ENCODE measurements at regions not wholly inside any gene's neighbourhood (a gene's known extent, or its start where the extent isn't known, plus 50 kb on each side); places are given as distances from the start of the nearest gene placed in this dataset.

DNA sequence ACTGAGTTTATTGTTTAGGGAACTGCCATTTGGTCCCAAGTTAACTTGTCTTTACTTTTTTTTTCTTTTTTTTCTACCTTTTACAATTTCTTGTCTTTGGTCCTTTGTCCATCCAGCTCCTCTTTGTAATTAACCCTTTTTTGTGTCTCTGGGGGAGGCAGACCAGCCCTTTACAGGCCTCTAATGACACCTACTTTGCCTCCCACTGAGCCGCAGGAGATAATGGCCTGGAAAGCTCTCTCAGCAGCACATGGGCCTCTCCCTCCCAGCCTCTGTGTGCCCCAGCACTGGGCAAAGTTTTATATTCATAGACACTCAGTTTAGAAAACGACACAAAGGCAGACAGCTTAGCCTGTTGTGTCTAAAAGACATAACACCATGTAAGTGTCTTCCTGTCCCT, 480.4 kb downstream of the SOX6 start:
- no peak for DNase-seq (ENCODE audit: low read depth in 2 of 2)

DNA sequence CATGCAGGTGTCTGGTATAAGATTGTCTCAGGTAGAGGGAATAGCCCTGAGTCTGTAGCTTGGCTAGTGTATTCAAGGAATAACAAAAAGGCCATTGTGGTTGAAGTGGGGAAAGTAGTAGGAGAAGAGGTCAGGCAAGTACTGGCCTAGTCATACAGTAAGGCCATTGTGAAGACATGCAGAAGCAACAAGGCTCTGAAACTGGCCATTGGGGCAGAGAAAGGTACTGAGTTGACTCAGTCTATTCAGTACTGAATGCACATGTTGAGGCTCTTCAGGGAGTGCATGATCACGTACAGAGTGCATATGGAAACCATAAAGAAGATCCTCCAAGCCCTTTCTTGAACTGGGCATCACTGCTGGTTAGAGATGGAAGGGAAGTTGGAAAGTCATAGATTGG, 477.6 kb downstream of the SOX6 start:
- DNase-seq (ENCODE audit: low read depth in 2 of 2): no peak

DNA sequence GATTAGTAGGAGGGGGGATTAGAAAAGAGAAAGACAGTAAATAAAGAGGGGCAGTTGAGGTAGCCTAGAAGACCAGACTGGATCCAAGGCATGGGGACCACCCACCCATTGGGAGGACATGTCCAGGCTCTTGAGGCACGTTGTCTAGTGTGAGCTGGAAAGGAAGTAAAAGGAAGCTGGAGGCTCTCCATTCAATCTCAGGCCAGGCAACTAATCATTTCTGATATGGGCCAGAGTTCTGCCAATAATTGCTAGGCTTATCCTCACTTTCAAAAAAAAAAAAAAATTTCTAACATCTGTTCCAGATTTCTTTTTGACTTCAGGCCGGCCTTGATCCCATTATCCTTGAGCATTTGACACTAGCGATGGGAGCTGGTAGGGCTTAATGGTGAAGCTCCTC, 476.1 kb downstream of the SOX6 start:
- no peak for DNase-seq (ENCODE audit: low read depth in 2 of 2)

DNA sequence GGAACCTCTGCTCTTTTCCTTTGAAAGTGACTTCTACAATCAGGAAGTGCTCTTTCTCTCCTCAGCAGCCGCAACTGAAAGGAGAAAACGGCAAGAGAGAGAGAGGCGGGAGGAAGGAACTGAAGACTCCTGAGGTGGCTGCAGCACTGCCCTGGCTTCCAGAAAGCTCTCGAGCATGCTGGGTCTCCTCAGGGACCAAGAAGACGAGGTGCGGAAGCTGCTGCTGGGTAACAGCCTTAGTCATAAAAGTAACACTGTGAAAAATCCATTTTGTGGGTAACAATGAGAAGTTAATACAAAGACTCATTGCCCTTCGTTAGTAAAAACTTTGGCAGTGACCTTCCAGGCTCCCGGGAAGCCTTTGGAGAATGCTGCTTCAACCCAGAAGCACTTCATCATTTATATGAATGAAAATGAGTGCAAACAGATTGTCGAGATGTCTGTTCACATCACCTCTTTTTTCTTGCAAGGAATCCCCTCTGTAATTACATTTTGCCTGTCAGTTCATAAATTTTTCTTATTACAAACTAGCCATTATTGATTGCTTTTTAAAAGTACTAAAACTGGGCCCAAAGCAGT, 473.4 kb downstream of the SOX6 start:
- peak; percentile 17 for DNase-seq (ENCODE audit: low read depth in 2 of 2)

DNA sequence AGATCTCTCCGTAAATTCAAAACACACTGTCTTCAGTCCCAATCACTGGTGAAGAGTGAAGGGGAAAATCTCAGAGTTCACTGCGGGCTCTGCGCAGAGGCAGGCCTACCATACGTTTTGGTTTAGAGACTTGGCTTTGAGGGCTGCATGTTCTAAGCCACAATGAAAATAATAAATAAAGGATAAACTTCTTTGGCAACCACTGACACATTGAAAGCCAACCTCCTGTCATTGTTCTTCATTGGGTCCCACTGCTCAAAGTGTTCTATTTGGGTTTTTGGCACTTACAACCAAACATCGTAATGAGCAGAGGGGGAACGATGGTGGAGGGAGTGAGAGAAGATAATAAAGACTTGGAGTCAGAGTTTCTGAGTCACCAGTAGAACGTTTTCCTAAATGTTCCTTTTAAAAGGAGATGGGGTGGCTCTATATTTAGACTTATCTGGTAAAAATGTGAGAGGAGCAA, 472.9 kb downstream of the SOX6 start:
- peak; percentile 16 to 22 for DNase-seq (ENCODE audit: low read depth in 2 of 2)

DNA sequence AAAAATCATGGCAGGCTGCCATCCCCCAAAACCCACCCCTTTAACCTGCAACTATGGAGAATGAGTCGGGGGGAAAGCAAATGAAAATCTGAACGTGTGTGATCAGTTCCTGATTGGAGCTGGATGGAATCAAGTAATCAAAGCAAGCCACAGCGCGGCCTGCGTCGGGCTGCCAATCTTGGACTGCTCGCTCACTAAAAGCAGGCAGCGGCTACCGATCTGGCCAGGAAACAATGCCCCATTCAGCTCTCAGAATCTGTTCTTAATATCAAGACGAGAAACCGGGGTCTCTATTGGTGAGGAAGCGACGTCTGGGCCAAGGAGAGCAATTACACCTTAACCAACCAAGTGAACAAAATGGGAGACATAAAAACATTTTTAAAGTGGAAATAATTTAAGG, 472.2 kb downstream of the SOX6 start:
- no peak for DNase-seq (ENCODE audit: low read depth in 2 of 2)

DNA sequence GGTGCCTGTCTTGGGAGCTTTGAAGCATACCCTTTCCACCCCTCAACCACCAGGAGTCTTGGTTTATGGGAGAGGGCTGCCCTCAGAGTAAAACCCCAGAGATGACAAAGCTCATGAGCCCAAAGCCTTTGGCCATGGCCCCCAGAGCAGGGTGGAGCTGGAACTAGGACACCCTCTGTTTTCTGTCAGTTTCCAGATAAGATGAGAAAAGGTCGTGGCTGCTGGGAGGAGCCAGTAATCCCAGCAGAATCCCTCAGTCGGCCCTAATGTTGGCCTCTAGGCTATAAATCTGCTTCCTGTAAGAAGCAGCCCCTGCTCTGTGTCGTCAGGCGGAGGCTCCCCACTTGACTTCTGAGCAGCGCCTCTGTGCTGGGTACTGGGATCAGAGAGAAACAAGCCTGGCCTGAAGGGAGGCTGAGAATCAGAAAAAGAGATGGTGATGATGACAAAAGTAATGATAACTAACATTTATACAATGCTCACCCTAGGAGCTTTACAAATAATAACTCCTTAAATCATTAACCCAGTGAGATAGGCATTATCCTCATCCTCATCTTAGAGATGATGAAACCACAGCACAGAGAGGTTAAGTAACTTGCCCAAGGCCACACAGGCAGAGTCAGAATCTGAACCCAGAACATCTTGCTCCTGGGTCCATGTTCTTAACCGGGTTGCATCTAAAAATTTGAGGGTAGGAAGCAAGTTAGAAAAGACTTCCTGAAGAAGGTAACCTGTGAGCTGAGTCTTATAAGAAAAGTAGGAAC, 471.4 kb downstream of the SOX6 start:
- DNase-seq (ENCODE audit: low read depth in 2 of 2): no peak

DNA sequence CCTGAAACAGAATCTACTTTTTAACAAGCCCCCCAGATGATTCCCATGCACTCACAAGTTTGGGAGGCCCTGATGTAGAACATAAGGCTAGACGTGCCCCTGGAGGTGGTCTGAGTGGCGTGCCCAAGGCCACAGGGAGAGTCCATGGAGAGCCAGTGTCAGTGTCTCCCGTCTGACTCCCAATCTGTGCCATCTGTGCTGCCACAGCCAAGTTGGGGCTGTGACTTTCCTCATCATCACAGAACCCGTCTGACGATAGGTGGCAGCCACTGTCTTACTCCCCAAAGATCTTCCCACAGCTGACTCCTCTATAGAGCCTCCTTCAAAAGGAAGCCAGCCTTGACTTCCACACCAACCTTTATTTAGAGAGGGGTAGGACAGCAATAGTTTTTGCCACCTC, 470.5 kb downstream of the SOX6 start:
- DNase-seq (ENCODE audit: low read depth in 2 of 2): no peak

DNA sequence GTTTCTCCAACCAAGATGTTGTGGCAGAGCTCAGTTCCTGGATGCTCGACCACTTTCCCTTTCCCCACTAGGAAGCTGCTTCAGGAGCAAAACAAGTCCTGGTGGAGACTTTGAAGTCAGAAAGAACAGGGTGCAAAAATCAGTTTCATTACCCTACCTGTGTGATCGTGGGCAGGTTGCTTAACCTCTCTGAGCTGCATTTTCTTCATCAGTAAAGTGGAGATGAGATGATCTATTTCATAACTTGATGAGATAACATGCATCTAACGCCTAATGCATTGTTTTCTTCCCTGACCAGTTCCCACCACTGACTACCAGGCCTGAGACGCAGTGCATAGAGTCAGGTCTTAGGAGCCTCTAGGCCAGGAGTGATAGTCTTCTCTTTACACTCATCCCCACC, 470.0 kb downstream of the SOX6 start:
- DNase-seq (ENCODE audit: low read depth in 2 of 2): no peak

DNA sequence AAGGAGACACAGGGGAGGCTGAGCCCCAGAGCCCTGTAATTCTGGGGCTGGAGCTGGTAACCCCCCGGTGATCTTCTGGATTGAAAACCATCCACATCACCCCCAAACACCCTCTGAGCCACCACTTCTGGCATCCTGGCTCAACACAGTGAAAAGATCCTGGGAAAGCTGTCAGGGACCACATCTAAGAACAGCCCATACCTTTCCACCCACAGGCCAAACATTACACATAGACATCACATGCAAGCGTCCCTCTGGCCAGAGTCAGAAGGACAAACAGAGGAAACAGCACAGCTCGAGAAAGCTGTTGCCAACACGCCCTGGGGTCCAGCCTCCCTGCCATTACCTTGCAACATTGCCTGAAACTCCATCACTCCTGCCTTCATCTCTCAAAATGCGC, 469.5 kb downstream of the SOX6 start:
- no peak for DNase-seq (ENCODE audit: low read depth in 2 of 2)

DNA sequence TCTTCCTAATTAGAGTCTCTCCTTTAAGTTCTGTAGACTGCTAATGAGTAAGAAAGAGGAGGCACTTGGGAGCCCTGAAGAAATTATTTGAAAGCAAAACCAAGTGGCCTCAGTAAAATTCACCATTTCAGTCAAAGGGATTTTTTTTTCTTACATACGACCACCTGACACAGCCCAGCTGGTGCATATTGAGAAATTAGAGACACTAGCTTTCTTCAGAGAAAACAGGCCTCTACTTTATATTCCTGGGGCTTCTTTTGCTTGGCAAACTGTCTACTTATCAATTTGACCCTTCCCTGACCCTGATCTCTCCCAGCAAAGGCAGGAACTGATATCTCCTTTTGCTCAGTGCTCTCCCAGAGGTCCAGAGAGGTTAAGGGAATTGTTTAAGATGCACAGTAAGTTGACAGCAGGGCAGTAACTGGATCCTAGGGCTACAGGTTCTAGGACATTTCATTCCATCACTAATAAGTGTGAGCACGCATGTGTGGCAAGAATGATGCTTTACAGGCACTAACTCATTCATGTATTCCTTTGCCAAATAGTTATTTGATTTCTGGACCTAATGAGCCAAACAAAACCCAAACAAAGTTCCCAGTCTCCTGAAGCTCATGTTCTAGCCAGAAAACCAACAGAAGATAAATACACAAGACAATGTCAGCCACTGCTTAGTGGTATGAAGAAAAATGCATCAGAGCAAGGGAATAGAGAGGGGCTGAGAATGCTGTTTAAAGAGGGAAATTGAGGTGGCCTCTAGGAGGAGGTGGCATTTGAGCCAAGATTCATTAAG, 467.6 kb downstream of the SOX6 start:
- DNase-seq (ENCODE audit: low read depth in 2 of 2): no peak

DNA sequence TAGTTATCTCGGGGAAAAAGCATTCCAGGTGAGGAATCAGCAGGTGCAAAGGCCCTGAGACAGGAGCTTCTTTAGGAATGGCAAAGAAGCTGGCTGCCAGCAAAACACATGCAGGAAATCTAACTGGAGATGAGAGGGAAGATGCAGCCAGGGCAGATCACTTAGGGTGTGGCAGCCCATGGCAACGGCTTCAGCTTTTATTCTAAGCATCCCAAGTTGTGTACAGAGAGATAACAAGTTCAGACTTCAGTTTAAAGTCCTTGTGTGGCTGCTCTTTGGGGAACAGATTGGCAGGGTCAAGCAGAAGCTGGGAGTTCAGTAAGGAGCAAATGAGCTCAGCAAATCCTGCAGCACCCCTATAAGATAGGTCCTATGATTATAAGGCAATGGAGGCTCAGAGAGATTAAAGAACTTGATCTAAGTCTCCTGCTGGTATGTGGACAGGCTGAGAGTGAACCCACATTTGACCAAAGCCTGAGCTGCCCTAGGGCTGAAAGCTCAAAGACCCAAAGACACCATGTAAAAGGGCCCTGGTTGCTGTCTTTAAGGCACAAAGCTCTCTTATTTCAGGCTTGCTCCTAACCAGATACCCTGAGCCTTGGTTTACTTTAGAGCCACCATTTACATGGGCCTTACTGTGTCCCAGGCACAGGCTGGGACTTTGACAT, 466.8 kb downstream of the SOX6 start:
- DNase-seq (ENCODE audit: low read depth in 2 of 2): no peak

DNA sequence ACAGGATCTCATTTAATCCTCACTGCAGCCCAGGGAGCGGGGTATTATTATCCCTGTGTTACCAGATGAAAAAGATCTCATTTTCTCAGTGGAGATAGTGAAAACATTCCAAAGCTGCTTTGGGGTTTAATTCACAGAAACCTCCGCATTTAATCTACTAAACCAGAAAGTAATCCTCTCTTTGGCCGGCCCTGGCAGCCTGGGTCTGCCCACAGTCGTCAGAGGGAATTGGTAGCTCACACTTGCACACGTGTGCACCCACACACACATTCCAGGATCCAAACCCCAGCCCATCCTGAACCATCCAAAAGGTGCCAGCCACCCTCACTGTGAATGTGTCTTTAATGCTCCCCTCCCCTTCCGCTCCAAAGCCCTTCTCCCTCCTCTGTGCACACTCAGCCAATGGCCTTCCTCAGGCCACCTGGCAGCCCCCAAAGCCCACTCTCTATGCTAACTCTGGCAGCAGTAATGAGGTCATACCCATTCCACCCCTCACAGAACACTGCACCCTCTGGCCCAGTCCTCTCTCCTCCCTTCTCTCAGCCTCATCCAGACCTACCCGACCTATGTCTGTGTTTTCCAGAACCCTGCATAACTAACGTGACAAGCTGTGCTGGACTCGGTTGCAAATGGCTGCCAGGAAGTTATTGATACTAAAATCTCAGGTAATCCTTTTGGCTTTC, 466.2 kb downstream of the SOX6 start:
- DNase-seq (ENCODE audit: low read depth in 2 of 2): peak; percentile 10 to 15

DNA sequence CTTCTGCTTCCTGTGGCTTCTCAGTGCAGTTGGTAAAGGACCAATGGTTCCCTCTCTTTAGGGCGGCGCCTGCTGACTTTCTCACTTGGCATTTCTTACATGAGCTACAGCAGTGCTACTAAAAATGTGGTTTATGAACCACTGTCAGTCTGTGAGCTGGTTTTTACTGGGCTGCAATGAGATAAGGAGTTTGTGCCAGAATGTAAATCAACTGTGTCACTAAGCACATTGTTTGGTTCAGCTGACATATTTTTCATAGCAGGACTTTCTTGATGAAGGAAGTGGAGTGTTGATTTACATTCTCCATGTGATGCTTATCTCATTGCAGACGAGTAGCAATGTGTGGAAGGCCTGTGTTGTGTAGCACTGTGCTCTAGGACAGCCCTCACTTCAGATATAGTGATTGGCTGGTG, 463.3 kb downstream of the SOX6 start:
- DNase-seq (ENCODE audit: low read depth in 2 of 2): peak; percentile 87

DNA sequence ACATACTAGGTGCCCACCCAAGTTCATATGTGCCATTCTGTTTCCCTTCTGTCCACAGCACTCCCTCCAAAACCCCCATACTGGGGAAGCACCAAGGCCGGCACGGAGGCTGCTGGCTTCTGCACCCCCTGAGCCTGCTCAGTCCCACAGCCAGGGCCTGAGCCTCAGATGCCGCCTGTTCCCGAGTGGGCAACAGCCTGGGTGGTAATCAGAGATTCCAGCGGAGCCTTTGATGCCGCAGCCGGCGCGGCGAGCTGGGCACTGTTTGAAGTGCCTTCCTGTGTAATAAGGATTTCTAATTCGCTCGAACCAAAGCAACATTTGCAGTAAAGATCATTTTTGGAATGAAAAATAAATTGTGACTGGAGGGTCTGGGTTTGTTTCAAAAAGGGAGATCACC, 460.3 kb downstream of the SOX6 start:
- DNase-seq (ENCODE audit: low read depth in 2 of 2): no peak

DNA sequence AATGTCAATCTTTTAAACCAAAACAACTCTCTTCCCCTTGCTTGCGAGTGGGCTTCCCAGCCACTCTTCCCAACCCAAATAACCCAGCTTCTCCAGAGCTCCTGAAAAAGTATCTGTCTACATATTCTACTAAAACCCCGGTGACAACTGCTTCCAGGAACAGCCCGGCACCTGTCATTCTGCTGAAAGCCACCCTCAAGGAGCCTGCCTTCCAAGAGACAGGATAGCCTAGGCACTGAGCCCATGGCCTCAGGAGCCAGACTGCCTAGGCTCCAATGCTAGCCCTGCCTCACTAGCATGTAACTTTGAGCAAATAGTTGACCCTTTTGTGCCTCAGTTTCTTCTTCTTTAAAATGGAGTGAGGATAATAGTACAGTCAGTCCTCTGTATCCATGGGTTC, 459.8 kb downstream of the SOX6 start:
- no peak for DNase-seq (ENCODE audit: low read depth in 2 of 2)

DNA sequence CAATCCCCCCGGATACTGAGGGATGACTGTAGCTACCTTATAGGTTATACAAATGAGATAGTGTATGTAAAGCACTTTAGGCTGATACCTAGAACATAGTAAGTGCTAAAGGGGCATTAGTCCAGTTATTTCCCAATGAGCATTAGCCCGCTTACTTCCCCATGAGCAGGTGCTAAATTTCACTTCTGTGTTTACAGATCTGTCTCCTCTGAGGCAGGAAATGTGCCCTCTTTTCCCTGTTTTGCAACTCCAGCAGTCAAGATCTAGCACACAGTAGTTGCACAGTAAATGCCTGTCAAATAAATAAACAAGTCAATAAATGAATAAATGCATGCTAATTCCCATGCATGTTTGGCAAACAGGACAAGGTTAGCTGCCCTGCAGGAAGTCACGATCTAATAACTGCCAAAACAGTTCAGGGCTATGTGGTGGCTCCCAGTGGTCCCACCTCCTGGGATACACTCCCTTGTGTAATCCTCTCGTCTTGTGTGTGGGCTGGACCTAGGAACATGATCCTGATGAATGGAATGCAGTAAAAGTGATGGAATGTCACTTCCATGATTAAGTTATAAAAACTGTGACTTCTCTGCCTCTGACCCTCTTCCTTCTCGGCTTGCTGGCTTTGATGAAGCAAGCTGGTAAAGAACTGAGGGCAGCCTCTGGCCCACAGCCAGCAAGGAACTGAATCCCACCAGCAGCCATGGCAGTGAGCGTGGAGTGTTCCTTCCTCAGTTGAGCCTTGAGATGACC, 459.0 kb downstream of the SOX6 start:
- DNase-seq (ENCODE audit: low read depth in 2 of 2): peak; percentile 24 to 32

DNA sequence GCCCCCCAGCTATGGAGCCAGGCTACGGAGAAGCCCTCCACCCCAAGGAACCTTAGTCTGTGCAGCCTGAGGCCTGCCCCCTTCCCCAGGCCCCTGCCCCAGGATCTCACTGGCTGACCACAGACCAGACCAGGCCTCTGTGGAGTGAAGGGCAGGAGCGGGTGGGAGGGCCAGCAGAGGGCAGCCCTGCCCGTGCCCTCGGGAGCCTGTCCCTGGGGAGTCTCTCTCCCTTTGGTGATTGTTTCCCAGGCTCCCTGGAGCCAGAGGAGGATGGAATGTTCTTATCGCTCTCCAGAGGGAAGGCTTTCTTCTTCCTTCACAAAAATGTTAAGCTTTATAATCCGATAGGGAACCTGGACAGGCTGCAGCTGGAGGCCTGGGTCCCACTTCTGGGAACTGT, 455.3 kb downstream of the SOX6 start:
- no peak for DNase-seq (ENCODE audit: low read depth in 2 of 2)

DNA sequence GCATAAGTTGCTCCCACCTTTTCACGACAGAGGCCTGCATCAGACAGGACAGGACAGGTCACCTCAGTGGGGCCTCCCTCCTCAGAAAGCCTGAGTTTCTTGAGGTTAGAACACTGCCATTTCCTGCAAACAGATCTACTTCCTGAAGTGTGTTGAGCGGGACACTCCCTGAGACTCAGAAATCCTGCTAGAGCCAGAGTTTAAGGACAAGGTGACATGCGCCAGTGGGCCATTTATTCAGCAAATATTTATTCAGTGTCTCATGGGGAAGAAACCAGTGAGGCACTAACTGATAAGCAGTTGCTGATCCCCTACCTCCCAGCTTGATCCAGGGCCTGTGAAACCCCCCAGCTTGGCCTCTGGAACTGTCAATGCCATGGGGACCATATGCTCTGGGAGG, 454.6 kb downstream of the SOX6 start:
- DNase-seq (ENCODE audit: low read depth in 2 of 2): no peak

DNA sequence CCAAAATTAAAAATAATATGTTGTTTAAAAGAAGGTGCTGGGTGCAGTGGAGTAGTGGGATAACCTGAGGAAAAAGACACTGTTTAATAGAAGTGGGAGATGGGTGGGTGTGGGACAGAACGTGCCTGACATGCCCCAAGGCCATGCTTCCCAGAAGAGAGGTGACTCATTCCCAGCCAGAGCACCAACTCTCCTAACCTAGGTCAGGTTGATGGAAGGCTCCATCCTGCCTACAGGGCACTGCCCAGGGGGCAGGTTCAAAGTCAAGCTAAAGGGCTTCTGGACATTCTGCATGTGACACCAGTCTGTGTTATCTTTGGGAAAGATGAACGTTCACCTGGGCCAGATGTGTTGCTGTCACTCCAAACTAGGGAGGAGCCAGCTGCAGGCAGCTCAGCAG, 453.1 kb downstream of the SOX6 start:
- no peak for DNase-seq (ENCODE audit: low read depth in 2 of 2)

Data from fibroblast of skin of left quadriceps (primary cell).